Germinal center (tissue), 1 donor: ENCODE measurements at regions not wholly inside any gene's neighbourhood (a gene's known extent, or its start where the extent isn't known, plus 50 kb on each side); places are given as distances from the start of the nearest gene placed in this dataset.

Experiments used
- DNase-seq: peaks from one replicate; pipeline ENCODE4 v3.0.0; 2012; ENCODE audit warnings: mixed read lengths, low spot score

- DNase-seq: no peak
Measured at GRCh38 chr13:24008679-24009078, 111.4 kb upstream of the C1QTNF9B start.

DNA sequence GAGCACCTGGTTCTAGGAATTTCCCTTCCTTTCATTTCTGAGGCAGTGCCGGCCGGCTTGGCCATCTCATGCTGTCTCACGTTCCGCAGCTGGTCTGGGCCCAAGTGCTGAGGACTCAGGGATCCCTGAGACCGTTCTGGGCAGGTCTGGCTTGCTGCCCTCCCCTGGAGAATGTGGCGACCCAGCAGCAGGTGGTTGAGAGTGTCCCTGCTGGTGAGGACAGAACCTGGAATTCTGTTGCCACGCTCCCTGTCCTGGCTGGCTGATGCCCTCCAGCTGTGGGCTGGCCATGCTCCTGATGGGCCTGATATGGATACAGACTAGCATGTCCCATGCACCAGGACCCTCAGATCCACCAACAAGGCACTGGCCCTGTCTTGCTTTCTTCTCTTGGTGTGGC, 114.0 kb upstream of the C1QTNF9B start:
- no peak for DNase-seq

- DNase-seq: no peak
Measured at GRCh38 chr13:24012648-24013047, 115.3 kb upstream of the C1QTNF9B start.

- no peak for DNase-seq
Measured at GRCh38 chr13:24013189-24013588, 115.9 kb upstream of the C1QTNF9B start.

DNA sequence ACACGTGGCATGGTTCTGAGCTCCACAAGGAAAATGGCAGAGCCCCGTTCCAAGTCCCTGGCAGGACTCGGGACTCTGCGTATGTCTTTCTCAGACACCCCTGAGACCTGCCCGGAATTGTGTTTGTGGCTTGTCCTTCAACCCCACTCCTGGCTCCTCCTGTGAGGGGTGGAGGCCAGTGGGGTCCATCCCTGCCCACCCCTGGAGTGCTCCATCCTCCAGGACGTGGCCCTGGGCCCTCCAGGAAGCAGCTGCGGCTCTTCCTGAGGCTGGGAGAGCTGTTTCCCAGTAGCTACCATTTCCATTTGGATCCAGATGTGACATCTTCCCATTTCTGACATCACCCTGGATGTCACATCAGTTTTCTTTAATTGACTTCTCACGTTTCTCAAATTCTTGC, 118.7 kb upstream of the C1QTNF9B start:
- DNase-seq: no peak

- DNase-seq: no peak
Measured at GRCh38 chr13:24022568-24022967, 125.3 kb upstream of the C1QTNF9B start.

DNA sequence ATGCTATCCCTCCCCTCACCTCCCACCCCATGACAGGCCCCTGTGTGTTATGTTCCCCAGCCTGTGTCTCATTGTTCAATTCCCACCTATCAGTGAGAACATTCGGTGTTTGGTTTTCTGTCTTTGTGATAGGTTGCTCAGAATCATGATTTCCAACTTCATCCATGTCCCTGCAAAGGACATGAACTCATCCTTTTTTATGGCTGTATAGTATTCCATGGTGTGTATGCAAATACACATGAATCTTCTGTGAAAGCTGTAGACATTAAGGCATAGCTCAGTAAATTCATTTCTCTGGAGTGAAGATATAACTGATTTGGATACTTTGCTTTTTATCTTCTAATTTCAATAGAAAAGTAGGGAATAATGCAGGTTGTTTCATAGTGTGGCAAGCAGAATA, 125.8 kb upstream of the C1QTNF9B start:
- DNase-seq: no peak

- DNase-seq: no peak
Measured at GRCh38 chr13:24027494-24027893, 130.2 kb upstream of the C1QTNF9B start.

GRCh38 chr13:24032252-24032651, 128.3 kb upstream of the SPATA13 start:
- no peak for DNase-seq

DNA sequence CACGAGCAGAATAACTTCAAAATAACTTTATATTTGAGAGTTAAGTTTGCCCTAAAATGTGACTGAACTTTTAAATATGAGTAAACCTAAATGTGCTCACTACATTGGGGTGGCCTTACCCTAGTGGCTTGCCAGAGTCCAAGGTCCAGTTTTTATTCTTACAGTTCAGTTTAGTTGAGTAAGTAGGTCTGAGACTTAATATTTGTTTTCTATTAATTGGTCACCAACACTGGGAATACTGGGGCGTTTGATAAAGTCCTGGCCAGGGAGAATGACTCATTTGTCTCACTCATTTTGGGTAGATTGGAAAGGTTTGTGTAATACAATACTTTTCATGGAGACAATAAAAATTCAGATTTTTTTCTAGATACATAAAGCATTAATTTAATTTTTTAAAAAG, 127.8 kb upstream of the SPATA13 start:
- DNase-seq: no peak

DNA sequence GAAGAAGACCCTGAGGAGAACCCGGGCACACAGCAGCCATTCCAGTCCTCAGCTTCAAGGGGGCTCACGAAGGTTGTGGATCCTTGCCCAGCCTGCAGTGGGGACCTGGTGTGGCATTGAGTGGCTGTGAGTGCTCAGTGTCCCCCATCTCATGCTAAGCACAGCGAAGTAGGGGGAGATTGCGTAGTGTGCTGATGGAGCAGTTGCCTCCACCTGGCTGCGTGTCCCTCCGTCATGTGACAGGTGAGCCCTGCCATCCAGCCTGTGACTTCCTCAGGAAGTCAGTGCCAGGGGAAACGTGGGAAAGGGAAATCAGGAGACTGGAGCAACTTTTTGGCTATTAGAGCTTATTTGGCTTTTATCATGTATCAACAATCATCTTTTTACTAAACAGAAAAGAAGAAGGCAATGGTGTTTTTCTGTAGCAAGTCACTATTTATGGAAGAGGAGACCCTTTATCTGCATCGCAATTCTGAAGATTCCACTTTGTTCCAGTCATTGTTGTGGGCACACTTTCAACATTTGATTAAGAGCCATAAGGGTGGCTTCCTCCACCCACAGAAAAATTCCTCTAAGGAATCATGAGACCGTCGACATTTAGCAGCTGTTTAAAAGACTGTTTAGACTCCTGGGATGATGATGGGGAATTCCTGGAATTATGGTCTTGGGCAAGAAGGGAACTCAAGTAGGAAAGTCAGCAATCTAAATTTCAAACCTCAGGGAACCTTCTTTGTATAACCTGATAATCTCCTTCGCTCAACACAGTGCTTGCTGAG, 126.8 kb upstream of the SPATA13 start:
- DNase-seq: no peak

GRCh38 chr13:24035411-24035810, 125.1 kb upstream of the SPATA13 start:
- DNase-seq: no peak

DNA sequence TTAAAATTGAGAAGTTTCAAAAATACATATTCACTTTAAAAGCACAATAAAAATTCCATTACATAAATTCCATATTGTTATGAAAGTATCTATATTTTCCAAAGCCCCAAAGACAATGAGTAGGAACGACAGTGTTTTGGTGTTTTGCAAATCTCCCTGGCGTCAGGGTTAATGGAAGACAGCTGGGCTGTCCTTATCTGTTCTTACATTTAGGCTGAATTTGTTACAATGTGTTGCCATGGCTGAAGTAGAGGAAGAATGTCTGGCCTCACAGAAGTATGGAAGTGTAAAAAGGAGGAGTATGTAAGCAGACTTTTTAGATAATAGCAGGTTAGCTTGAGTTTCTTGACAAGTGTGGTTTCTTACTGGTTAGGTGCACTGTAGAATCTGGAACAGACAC, 124.4 kb upstream of the SPATA13 start:
- no peak for DNase-seq

GRCh38 chr13:24038405-24038804, 122.1 kb upstream of the SPATA13 start:
- no peak for DNase-seq

DNA sequence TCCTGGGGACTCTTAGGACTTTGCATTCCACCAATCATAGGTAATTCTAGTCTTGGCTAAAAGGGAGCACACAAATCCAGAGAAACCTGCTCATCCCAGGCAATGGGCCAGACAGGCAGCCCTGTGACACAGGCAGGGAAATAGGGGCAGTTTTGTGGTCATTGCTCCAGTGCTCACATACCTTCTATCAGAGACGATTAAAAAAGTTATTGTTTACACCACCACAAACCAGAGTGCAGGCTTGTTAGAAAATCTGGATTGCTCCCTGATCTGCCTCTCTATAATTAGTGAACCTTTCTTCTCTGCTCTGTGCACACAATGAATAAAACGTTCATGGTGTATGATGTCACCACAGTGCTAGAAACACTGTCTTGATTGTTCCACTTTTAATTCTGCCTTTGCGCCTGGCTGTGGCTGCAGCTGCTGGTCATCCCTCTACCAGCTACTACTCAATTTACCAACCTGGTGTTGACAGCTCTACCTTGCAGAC, 121.6 kb upstream of the SPATA13 start:
- no peak for DNase-seq

DNA sequence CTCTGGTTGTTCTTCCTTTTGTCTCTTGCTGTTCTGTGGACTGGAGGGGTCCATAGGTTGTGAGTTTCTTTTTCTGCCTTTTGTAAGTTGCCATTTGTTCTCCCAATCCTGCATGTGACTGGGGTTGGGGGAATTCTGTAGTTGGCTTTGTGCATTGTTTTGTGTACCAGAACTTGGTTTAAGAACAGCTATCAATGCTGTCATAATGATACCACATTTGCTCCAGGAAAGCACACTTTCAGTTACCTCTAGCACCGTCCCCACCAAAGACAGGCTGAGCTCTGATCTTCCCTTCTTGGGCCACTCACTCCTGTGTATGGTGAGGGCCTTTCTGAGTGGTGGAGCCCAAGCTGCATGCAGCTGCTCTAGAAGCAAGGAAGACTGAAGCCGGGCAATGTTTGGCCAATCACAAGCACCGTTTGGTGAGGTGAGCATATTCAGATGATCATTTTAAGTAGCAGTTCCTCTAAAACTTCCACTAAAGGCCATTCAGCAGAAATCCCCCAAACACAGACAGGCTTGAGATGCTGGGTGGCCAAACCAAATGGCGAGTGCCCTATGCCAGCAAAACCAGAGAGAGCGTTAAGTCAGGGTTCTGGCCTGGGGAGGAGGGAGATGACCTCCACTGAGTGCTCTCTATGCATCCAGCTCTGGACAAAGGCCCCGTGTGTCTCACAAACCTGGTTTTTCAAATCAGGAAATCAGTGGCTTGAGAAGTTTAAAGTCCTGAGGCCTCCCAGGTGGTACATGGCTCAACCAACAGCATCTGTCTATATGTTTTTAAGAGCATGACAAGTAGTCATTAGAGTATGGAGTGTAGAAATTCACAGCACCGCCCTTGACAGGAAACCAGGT, 120.7 kb upstream of the SPATA13 start:
- no peak for DNase-seq

DNA sequence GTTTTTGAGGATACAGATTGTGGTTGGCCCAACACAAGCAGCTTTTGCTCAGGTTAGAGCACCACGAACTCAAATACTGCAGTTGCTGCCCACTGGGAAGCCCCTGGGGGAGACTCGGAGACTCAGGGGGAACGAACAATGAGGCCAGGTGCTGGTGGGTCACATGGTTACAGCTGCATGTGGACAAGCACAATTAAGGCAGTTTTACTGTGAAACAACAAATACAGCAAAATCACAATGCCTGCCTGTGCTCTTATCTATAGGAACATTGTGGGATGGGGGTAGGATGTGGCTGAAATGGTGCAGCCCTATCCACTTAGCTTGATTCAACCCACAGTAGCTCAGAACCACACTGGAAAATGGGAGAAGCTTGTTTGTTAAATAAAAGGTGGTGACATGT, 119.7 kb upstream of the SPATA13 start:
- no peak for DNase-seq

GRCh38 chr13:24041651-24042225, 118.8 kb upstream of the SPATA13 start:
- DNase-seq: no peak

GRCh38 chr13:24042710-24043440, 117.6 kb upstream of the SPATA13 start:
- no peak for DNase-seq

DNA sequence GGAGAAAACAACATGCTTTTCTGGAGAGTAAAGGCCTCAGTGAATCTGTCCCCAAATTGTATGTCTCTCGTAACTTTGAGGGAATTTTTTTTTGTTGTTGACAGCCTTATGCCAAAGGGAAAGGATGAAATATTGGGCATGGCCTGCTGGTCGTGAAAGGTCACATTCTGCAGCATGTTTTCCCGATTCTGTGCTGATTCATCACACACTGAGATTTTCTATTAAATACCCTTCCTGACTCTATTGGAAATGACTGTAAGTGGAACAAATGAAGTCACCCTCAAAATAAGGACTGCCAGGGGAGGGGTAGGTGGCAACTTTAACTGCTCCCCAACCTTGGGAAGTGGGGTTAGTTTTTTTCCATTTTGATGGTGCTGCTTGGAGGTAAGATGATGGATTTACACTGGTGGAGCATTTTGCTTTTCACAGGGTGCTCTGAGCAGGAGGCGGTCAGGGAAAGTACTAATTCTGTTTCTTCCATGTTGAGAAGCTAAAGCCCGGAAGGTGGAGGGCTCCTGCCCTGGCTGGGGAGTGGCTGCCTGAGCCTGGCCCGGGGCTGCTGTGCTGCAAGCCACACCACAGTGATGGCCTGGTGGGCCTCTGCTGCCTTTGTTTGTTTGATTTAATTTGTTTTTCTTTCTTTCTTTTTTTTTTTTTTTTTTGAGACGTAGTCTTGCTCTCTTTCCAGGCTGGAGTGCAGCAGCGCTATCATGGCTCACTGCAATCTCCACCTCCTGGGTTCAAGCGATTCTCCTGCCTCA, 116.8 kb upstream of the SPATA13 start:
- DNase-seq: no peak

DNA sequence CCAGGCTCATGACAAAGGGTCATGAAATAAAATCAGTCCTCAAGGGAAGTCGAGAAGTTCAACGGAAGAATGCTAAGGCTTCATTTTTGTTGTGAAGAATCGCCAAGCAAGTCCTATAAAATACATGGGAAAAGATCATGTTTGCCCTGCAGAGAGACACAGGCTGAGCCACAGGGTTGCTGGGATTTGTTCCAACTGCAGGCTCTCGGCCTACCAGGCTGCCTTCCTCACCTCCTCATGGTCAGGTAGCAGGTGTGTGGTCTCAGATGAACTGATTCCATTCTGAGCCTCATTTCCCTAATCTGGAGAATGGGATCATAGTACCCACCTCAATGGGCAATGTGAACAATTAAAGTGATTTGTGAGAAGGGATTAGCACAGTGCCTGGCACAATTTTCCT, 114.9 kb upstream of the SPATA13 start:
- DNase-seq: no peak
